ENCODE measurements at regions not wholly inside any gene's neighbourhood (a gene's known extent, or its start where the extent isn't known, plus 50 kb on each side); places are given as distances from the start of the nearest gene placed in this dataset.

DNA sequence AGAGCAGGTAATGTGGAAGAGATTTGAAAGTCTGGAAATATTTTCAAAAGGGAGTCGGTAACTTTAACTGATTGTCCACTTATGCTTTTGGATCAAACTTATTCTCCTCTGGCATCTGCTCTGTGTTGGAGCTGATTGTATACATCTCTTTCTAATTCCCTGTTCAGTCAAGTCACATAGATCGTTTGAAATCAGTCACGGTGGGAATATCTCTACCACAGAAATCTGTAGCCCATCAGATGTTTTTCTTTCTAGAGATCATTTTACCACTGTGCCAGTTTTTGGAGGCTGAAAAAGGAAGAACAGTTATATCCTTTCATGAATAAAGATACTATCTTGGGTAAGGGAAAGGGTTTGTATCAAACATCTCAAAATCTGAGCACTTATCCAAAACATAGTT lies 1853.3 kb downstream of the EFNA5 start:
- BruUV-seq (replicated peaks): no TSS peak
- POLR2A ChIA-PET (ENCODE audit: low non-redundant PET): no interaction called here
- TF ChIP-seq, protein P1, sequence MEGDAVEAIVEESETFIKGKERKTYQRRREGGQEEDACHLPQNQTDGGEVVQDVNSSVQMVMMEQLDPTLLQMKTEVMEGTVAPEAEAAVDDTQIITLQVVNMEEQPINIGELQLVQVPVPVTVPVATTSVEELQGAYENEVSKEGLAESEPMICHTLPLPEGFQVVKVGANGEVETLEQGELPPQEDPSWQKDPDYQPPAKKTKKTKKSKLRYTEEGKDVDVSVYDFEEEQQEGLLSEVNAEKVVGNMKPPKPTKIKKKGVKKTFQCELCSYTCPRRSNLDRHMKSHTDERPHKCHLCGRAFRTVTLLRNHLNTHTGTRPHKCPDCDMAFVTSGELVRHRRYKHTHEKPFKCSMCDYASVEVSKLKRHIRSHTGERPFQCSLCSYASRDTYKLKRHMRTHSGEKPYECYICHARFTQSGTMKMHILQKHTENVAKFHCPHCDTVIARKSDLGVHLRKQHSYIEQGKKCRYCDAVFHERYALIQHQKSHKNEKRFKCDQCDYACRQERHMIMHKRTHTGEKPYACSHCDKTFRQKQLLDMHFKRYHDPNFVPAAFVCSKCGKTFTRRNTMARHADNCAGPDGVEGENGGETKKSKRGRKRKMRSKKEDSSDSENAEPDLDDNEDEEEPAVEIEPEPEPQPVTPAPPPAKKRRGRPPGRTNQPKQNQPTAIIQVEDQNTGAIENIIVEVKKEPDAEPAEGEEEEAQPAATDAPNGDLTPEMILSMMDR (conservative IDR thresholded peaks at IDR 0.05; ENCODE audit: low read depth, low read length): no peak
- TF ChIP-seq EZH2 (IDR thresholded peaks at IDR 0.05; ENCODE audit: borderline replicate concordance, low read depth, low read length, poor library complexity, severe bottlenecking): no peak
- no peaks in the 10 kb centered on the region for H3K36me3 ChIP-seq (ENCODE audit: insufficient read depth, low read length, poor library complexity, severe bottlenecking)
- no peaks in the 10 kb centered on the region for H3K4me1 ChIP-seq (ENCODE audit: insufficient read depth, low read length, poor library complexity, severe bottlenecking)
- intact Hi-C loops (cut with micrococcal nuclease; ENCODE audit: unreplicated experiment): no loop called here
- no peak for DNase-seq (ENCODE audit: low spot score)
- CTCF ChIA-PET: no interaction called here
- H3K27me3 ChIP-seq (replicated peaks; ENCODE audit: insufficient read depth, low read depth, low read length, poor library complexity): no peaks in the 10 kb centered on the region
- H3K9me3 ChIP-seq (ENCODE audit: low read depth, low read length, poor library complexity, severe bottlenecking): no peaks in the 10 kb centered on the region
- H3K4me3 ChIP-seq (ENCODE audit: low read depth, low read length, poor library complexity, severe bottlenecking): no peak overlapping the region
- H3K27ac ChIP-seq (ENCODE audit: low read depth, low read length, poor library complexity, severe bottlenecking): no peak overlapping the region

GRCh38 chr5:105816961-105817360 lies 1853.8 kb downstream of the EFNA5 start:
- Histone ChIP-seq H3K36me3 (ENCODE audit: insufficient read depth, low read length, poor library complexity, severe bottlenecking) (no peaks in the 10 kb centered on the region), H3K4me1 (ENCODE audit: insufficient read depth, low read length, poor library complexity, severe bottlenecking) (no peaks in the 10 kb centered on the region), H3K27ac (ENCODE audit: low read depth, low read length, poor library complexity, severe bottlenecking) (no peak overlapping the region), H3K27me3 (replicated peaks; ENCODE audit: insufficient read depth, low read depth, low read length, poor library complexity) (no peaks in the 10 kb centered on the region), H3K9me3 (ENCODE audit: low read depth, low read length, poor library complexity, severe bottlenecking) (no peaks in the 10 kb centered on the region), H3K4me3 (ENCODE audit: low read depth, low read length, poor library complexity, severe bottlenecking) (no peak overlapping the region)
- TF ChIP-seq, protein P1 (conservative IDR thresholded peaks at IDR 0.05; ENCODE audit: low read depth, low read length): no peak
- TF ChIP-seq EZH2 (IDR thresholded peaks at IDR 0.05; ENCODE audit: borderline replicate concordance, low read depth, low read length, poor library complexity, severe bottlenecking): no peak
- ChIA-PET CTCF (no interaction called here), POLR2A (ENCODE audit: low non-redundant PET) (no interaction called here)
- intact Hi-C loops (cut with micrococcal nuclease; ENCODE audit: unreplicated experiment): no loop called here
- BruUV-seq (replicated peaks): no TSS peak
- DNase-seq (ENCODE audit: low spot score): no peak

DNA sequence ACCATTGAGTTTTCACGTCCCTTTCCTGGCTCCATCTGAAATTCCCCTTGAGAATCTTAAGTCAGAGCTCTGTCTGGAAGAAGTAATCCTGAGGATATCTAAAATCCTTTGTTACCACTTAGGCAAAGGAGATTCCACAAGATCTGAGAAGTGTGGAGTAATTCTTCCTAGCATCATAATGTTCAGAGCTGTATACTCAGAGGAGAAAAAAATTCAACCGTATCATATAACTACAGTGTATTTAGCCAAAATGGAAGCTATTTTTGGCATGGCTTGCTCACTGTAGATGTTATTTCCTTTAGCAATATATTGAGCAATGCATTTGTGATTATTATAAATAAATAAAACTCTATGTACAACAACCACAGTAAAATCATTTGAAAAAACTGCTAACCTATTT lies 1858.4 kb downstream of the EFNA5 start:
- H3K27ac ChIP-seq (ENCODE audit: low read depth, low read length, poor library complexity, severe bottlenecking): no peak overlapping the region
- no peak for DNase-seq (ENCODE audit: low spot score)
- H3K27me3 ChIP-seq (replicated peaks; ENCODE audit: insufficient read depth, low read depth, low read length, poor library complexity): no peaks in the 10 kb centered on the region
- no TSS peak for BruUV-seq (replicated peaks)
- CTCF ChIA-PET: no interaction called here
- H3K36me3 ChIP-seq (ENCODE audit: insufficient read depth, low read length, poor library complexity, severe bottlenecking): no peaks in the 10 kb centered on the region
- intact Hi-C loops (cut with micrococcal nuclease; ENCODE audit: unreplicated experiment): no loop called here
- H3K4me1 ChIP-seq (ENCODE audit: insufficient read depth, low read length, poor library complexity, severe bottlenecking): no peaks in the 10 kb centered on the region
- H3K4me3 ChIP-seq (ENCODE audit: low read depth, low read length, poor library complexity, severe bottlenecking): no peak overlapping the region
- TF ChIP-seq EZH2 (IDR thresholded peaks at IDR 0.05; ENCODE audit: borderline replicate concordance, low read depth, low read length, poor library complexity, severe bottlenecking): no peak
- TF ChIP-seq, protein P1 (conservative IDR thresholded peaks at IDR 0.05; ENCODE audit: low read depth, low read length): no peak
- H3K9me3 ChIP-seq (ENCODE audit: low read depth, low read length, poor library complexity, severe bottlenecking): no peaks in the 10 kb centered on the region
- POLR2A ChIA-PET (ENCODE audit: low non-redundant PET): no interaction called here

All from A673 (cell line).